ENCODE measurements at regions not wholly inside any gene's neighbourhood (a gene's known extent, or its start where the extent isn't known, plus 50 kb on each side); places are given as distances from the start of the nearest gene placed in this dataset.

DNA sequence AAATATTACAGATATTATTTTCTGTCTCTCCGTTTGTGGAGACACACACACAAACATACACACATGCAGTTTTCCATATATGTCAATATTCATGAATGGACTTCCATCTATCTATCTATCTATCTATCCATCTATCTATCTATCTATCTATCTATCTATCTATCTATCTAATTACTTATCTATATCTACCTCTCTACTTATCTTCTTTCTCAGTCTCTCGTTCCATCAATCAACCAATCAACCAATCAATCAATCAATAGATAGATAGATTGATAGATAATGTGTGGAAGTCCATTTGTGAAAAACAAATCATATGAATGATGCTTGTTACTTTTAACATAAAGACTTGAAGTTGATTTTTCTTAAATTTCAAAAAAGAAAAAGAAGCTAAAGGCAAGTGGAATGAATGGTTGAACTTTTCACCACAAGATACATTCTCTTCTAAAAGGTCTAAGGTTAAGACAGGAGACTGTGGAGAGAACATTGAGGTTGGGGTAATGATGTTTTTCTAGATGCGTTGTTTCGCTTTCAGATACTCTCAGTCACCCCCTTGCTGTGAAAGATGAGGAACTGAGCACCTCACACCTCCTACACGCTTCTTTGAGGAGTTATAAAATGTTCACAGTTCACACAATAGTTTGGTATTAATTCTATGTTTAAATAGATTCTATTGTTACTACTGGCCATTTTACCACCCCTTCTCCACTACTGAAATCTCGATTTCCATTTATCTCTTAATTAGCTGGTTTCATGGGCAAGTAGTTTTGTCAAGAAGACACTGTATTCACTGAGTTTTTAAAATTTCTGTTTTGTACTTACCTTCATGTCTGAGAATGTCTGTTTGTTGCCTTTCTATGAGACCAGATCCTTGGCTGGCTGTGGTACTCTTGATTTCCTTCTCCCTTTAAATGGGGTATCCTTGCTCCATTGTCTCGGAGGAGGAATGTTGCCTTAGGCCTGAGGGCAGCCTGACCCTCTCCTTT, 114.1 kb downstream of the EMX2 start:
- DNase-seq (ENCODE audit: insufficient read length, low spot score, missing footprints) = no peak
- no peaks in the 10 kb centered on the region for H3K9me3 ChIP-seq (ENCODE audit: low read depth, low read length)
- H4K20me1 ChIP-seq (ENCODE audit: insufficient read depth, low read length) = no peaks in the 10 kb centered on the region
- no peaks in the 10 kb centered on the region for H3K36me3 ChIP-seq (ENCODE audit: insufficient read depth, low read length)
- no peak for TF ChIP-seq CTCF (IDR thresholded peaks at IDR 0.05; ENCODE audit: extremely low read depth, low read depth, low read length)
- no peak overlapping the region for H3K27ac ChIP-seq (ENCODE audit: low read depth, low read length)
- no peak overlapping the region for H2AFZ ChIP-seq (ENCODE audit: low read length)
- peaks cover 5% of the 10 kb centered on the region for H3K4me1 ChIP-seq (ENCODE audit: insufficient read depth, low read length)
- no peaks in the 10 kb centered on the region for H3K27me3 ChIP-seq (ENCODE audit: insufficient read depth, low read length)
- H3K4me3 ChIP-seq (ENCODE audit: insufficient read depth, low read length) = no peak overlapping the region
- no peaks in the 10 kb centered on the region for H3K79me2 ChIP-seq (ENCODE audit: insufficient read depth, low read length)
- H3K4me2 ChIP-seq (ENCODE audit: insufficient read depth, low read length) = no peak overlapping the region

- TF ChIP-seq CTCF (IDR thresholded peaks at IDR 0.05; ENCODE audit: extremely low read depth, low read depth, low read length) = no peak
- DNase-seq (ENCODE audit: insufficient read length, low spot score, missing footprints) = no peak
- no peak overlapping the region for H3K4me2 ChIP-seq (ENCODE audit: insufficient read depth, low read length)
- no peaks in the 10 kb centered on the region for H3K36me3 ChIP-seq (ENCODE audit: insufficient read depth, low read length)
- H3K9me3 ChIP-seq (ENCODE audit: low read depth, low read length) = no peaks in the 10 kb centered on the region
- H3K27ac ChIP-seq (ENCODE audit: low read depth, low read length) = no peak overlapping the region
- no peaks in the 10 kb centered on the region for H3K4me1 ChIP-seq (ENCODE audit: insufficient read depth, low read length)
- no peaks in the 10 kb centered on the region for H3K27me3 ChIP-seq (ENCODE audit: insufficient read depth, low read length)
- H4K20me1 ChIP-seq (ENCODE audit: insufficient read depth, low read length) = no peaks in the 10 kb centered on the region
- no peaks in the 10 kb centered on the region for H3K79me2 ChIP-seq (ENCODE audit: insufficient read depth, low read length)
- no peak overlapping the region for H3K4me3 ChIP-seq (ENCODE audit: insufficient read depth, low read length)
- H2AFZ ChIP-seq (ENCODE audit: low read length) = no peak overlapping the region
Observed at GRCh38 chr10:117661316-117661715, 118.8 kb downstream of the EMX2 start.

DNA sequence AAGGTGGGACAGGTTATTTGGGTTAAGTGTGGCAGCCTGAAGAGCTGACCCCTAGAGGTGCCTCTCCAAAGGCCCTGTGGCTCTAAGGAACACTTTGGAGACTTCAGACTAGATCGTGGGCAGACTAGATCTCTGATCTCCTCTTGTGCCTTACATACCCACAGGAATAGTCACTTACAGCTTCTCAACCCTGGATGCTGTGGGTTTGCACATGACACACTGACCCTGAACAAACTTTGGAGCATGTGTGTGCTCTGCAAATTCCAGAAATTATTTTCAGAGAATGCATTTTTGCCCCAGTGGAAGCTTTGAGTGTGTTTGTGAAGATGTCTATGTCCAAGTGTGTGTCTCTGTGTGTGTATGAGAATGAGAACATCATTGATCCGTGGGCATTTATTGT, 119.6 kb downstream of the EMX2 start:
- Histone ChIP-seq H3K36me3 (ENCODE audit: insufficient read depth, low read length) (no peaks in the 10 kb centered on the region), H2AFZ (ENCODE audit: low read length) (no peak overlapping the region), H3K4me3 (ENCODE audit: insufficient read depth, low read length) (no peak overlapping the region), H3K27ac (ENCODE audit: low read depth, low read length) (no peak overlapping the region), H3K4me2 (ENCODE audit: insufficient read depth, low read length) (no peak overlapping the region), H3K79me2 (ENCODE audit: insufficient read depth, low read length) (no peaks in the 10 kb centered on the region), H3K9me3 (ENCODE audit: low read depth, low read length) (no peaks in the 10 kb centered on the region), H3K27me3 (ENCODE audit: insufficient read depth, low read length) (no peaks in the 10 kb centered on the region), H4K20me1 (ENCODE audit: insufficient read depth, low read length) (no peaks in the 10 kb centered on the region), H3K4me1 (ENCODE audit: insufficient read depth, low read length) (no peaks in the 10 kb centered on the region)
- TF ChIP-seq CTCF (IDR thresholded peaks at IDR 0.05; ENCODE audit: extremely low read depth, low read depth, low read length) = no peak
- DNase-seq (ENCODE audit: insufficient read length, low spot score, missing footprints) = no peak

DNA sequence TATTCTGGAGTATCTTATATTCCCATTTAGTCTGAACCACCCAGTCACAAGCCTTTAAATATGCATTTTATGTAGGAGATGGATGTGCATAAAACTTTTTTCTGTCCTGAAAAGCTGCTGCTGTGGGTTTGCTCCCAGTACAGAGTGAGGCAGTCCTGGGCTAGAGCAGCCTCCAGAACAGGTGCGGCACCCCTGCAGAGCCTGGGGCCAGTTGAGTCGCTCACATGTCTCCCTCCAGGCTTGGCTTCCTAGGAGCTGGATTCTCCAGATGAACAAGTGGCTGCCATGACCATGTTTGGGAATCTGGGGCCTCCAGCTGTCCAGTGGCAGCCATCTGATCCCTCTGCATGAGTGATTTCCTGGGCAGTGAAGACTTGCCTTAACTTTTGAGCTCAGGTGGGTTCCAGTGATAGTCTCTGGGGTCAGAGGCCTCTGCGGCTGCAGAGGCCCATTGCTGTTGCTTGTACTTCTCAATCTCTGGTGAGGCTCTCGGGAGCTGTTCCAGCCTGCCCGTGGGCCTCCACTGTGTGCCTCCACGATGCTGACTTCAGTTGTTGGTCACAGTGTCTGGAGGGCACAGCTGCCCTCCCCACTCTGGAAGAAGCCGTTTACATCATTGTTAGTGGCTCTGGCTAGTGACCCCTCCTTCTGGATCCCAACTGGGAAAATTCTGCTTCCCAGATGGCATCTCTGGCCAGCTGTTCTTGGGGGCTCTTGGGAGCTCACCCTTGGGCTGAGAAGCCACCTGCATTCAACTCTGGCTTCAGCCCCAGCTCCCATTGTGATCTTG, 120.4 kb downstream of the EMX2 start:
- peak overlapping the region; percentile 55 for H3K27ac ChIP-seq (ENCODE audit: low read depth, low read length)

More for the DNA sequence above, 120.4 kb downstream of the EMX2 start:
- Histone ChIP-seq H3K79me2 (ENCODE audit: insufficient read depth, low read length) (no peaks in the 10 kb centered on the region), H3K4me1 (ENCODE audit: insufficient read depth, low read length) (no peaks in the 10 kb centered on the region), H2AFZ (ENCODE audit: low read length) (no peak overlapping the region), H3K4me3 (ENCODE audit: insufficient read depth, low read length) (no peak overlapping the region), H4K20me1 (ENCODE audit: insufficient read depth, low read length) (no peaks in the 10 kb centered on the region), H3K27me3 (ENCODE audit: insufficient read depth, low read length) (no peaks in the 10 kb centered on the region), H3K4me2 (ENCODE audit: insufficient read depth, low read length) (no peak overlapping the region), H3K9me3 (ENCODE audit: low read depth, low read length) (no peaks in the 10 kb centered on the region), H3K36me3 (ENCODE audit: insufficient read depth, low read length) (no peaks in the 10 kb centered on the region)
- TF ChIP-seq CTCF (IDR thresholded peaks at IDR 0.05; ENCODE audit: extremely low read depth, low read depth, low read length) = no peak
- no peak for DNase-seq (ENCODE audit: insufficient read length, low spot score, missing footprints)

Measured in osteoblast (primary cell).